ENCODE measurements at regions not wholly inside any gene's neighbourhood (a gene's known extent, or its start where the extent isn't known, plus 50 kb on each side); places are given as distances from the start of the nearest gene placed in this dataset.
"Not testable (repeated sequence)": the region's sequence is repeated elsewhere in the genome, so short reads cannot be mapped to it uniquely, and the experiment has no call there.

GRCh38 chr16:26505496-26505895 lies 561.2 kb upstream of the C16orf82 start:
- no peak for DNase-seq (ENCODE audit: low spot score)

GRCh38 chr16:26508946-26509345 lies 557.8 kb upstream of the C16orf82 start:
- DNase-seq (ENCODE audit: low spot score): not testable (repeated sequence)

GRCh38 chr16:26510924-26511323 lies 555.8 kb upstream of the C16orf82 start:
- DNase-seq (ENCODE audit: low spot score): no peak

- no peak for DNase-seq (ENCODE audit: low spot score)
Measured at GRCh38 chr16:26511463-26511862, 555.3 kb upstream of the C16orf82 start.

DNA sequence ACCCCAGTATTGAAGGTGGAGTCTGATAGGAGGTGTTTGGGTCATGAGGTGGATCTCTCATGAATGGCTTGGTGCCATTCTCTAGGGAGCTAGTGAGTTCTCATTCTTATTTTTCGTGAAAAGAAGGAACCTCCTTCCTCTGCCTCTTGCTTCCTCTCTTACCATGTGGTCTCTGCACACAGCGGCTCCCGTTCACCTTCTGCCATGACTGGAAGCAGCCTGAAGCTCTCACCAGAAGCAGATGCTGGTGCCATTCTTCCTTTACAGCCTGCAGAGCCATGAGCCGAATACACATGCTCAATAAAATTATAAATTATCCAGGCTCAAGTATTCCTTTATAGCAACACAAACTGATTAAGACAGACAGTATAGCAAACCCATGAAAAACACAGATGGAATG lies 545.1 kb upstream of the C16orf82 start:
- DNase-seq (ENCODE audit: low spot score): no peak

GRCh38 chr16:26524281-26524680 lies 542.4 kb upstream of the C16orf82 start:
- no peak for DNase-seq (ENCODE audit: low spot score)

DNA sequence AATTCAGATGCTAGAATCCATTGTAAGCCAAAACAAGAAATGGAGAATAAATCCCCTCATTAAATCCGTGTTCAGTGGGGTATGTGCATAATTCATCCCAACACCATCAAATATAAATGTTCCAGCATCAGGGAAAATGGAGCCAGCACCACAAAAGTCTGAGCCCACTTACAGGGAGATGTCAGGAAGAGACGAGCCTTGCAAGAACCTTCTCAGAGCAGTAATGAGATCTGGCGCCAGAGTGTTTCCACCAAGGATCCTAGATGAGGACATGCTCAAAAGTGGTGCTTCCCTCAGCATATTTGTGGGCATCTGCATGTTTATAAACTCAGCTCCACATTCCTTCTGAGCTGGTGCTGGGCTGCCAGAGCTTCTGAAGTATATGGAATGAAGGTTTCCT lies 541.9 kb upstream of the C16orf82 start:
- no peak for DNase-seq (ENCODE audit: low spot score)

- DNase-seq (ENCODE audit: low spot score): no peak
Measured at GRCh38 chr16:26525856-26526255, 540.9 kb upstream of the C16orf82 start.

GRCh38 chr16:26526633-26527032 lies 540.1 kb upstream of the C16orf82 start:
- no peak for DNase-seq (ENCODE audit: low spot score)

DNA sequence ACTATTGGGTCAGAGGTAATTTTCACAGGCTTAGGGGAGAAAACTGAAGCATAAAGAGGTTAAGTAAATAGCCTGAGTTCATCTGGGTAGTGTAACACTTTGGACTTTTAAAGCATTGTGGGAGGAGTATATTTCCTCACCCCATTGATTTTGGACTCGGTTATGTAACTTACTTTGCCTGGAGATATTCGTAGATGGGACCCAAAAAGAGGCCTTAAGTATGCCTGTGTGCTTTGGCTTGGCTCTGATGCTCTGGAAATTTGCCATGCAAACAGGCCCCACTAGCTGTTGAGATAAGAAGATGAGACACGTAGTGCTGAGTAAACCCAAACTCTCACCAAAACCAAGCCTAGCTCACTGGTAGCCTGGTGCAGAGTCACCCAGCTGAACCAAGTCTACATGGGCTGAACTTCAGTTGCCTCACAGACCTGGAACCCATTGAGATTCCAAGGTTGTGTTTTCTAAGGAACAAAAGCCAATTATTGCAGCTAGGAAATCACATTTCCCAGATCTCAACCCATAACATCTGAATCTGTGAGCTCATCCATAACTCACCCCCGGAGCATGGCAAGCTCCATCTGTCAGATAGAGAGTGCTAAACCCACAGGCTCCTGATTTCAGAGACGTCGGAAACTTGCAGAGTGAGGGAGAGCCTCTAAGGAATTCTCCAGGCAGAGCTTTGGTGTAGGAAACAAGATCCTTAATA lies 536.0 kb upstream of the C16orf82 start:
- no peak for DNase-seq (ENCODE audit: low spot score)

GRCh38 chr16:26531290-26531730 lies 535.4 kb upstream of the C16orf82 start:
- DNase-seq (ENCODE audit: low spot score): no peak

DNA sequence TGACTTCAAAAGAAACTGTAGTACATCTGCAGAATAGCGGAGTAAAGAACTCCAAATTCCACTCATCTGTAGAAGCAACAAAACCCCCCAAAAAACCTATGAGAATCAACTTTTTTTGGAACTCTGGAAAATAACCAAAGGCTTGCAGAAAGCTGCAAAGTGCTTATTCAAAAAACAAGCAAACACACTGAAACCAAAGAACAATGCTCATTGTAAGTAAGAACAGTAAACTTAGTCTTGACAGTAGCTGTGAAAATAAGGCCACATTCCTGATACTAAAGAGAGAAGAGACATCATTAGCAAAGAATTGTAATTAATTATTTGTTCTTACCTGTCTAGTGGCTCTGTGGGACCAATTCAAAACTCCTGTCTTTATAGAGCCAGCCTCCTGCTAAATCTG lies 534.3 kb upstream of the C16orf82 start:
- no peak for DNase-seq (ENCODE audit: low spot score)

- DNase-seq (ENCODE audit: low spot score): no peak
Measured at GRCh38 chr16:26542198-26542597, 524.5 kb upstream of the C16orf82 start.

DNA sequence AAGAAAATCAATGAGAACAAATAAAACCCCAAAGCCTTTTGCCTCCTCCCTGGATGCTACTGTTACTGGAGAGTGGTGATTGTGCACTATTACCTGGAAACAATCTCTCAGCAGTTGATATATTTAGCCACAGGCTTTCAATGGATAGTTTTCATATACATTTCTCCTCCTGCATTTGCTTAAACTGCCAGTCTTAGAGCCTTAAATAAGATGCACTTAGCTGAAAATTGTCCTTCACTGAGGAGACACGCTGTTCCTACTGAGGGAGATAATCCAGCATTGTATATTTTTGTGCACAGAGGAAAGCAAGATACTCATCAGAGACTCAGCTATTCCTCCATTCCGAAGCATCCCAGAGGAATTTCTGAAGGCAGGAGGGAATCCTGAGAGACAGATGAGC lies 520.2 kb upstream of the C16orf82 start:
- no peak for DNase-seq (ENCODE audit: low spot score)

DNA sequence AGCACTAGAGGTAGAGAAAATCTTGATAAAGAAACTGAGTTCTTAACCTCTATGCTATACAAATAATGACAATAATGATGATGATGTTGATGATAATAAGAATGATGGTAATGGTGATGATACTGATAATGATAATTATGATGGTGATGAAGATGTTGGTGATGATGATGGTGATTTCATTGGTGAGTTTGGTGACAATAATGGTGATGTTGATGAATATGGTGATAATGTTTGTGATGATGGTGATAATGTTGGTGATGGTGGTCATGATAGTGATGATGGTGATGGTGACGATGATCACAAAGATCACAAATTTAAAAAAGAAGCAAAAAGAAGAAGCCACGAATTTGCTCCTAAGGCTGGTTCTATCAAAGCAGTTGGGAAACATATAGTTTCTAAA lies 519.0 kb upstream of the C16orf82 start:
- no peak for DNase-seq (ENCODE audit: low spot score)

GRCh38 chr16:26550111-26550610 lies 516.6 kb upstream of the C16orf82 start:
- DNase-seq (ENCODE audit: low spot score): no peak

- DNase-seq (ENCODE audit: low spot score): no peak
Measured at GRCh38 chr16:26554030-26554429, 512.7 kb upstream of the C16orf82 start.

- DNase-seq (ENCODE audit: low spot score): no peak
Measured at GRCh38 chr16:26561303-26561702, 505.4 kb upstream of the C16orf82 start.

- no peak for DNase-seq (ENCODE audit: low spot score)
Measured at GRCh38 chr16:26563018-26563417, 503.7 kb upstream of the C16orf82 start.

DNA sequence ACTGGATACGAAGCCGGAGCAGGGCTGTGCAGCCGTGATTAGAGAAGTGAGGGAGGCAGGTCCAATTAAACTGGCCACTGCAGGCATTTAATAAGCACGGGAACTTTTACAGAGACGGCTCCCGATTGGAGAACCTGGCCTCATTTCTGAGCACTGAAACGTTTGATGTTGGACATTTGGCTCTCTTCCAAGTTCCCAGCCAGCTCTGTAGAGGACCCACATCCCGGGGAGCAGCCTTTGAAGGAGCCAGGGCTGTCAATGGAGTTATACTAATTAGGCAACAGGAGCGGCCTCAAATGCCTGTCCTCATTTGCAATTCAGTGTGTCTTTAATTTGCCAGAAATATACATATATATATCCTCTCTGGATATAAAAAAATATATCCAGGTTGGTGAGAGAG lies 499.4 kb upstream of the C16orf82 start:
- DNase-seq (ENCODE audit: low spot score): no peak

GRCh38 chr16:26569793-26570192 lies 496.9 kb upstream of the C16orf82 start:
- DNase-seq (ENCODE audit: low spot score): peak; percentile 43

DNA sequence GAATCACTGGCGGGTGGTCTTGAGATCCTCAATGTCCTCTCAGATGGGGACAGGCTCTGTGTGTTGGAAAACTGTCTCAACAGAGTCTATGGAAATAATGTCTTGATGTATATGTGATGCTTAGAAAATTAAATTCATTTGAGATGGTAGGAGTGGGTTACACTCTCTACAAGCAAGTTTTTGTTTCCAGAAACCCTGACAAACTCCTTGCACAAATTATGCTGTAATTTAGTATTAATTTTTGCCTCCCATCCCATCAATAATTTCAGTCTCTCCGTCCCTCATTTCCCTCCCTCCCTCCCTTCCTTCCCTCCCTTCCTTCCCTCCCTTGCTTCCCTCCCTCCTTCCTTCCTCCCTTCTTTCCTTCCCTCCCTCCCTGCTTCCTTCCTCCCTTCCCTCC lies 488.0 kb upstream of the C16orf82 start:
- DNase-seq (ENCODE audit: low spot score): no peak

DNA sequence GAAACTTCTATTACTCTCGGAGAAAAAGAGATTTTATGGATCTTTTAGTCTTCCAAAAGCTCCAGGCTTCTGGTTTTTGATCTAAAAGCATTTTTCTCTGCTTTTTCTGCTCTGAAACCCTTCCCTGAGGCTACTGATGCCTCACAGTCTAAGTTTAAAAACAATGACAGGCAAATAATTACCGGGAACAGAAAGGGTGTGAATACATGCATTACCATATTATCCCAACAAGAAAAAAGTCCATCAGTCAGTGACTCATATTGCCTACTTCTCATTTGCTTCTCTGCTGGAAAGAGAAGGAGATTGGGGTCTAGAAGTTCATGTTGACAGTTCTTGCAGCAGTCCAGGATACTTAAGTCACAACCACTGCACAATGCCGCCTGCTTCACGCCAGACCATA lies 482.9 kb upstream of the C16orf82 start:
- no peak for DNase-seq (ENCODE audit: low spot score)

GRCh38 chr16:26593700-26594099 lies 473.0 kb upstream of the C16orf82 start:
- no peak for DNase-seq (ENCODE audit: low spot score)

Data from RKO (cell line).